ENCODE measurements at regions not wholly inside any gene's neighbourhood (a gene's known extent, or its start where the extent isn't known, plus 50 kb on each side); places are given as distances from the start of the nearest gene placed in this dataset.
A peak's percentile ranks its signal among the peaks of the same experiment; 100 is the strongest.

DNA sequence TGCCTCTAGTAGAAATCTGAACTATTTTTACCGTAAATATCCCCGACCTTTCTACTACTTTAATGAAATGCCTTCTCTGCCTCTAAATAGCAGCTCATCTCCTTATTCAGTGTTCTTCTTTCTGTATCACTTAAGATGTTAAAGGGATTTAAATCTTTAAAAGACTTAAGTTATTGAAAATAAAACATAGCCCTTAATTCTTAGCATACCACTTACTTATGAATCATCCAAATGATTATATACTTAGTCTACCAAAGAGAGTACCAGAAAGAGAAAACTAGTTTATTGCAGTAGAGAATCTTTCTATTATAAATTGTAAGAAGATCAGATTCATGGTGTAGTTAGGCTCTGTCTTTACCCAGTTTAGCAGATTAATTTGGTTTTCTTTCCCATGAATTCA, 802.0 kb downstream of the TBL1XR1 start:
- H3K4me1 ChIP-seq (ENCODE audit: insufficient read depth, insufficient read length) = no peaks in the 10 kb centered on the region
- no peak for DNase-seq (ENCODE audit: low read depth, low spot score)
- no peak overlapping the region for H3K4me3 ChIP-seq (ENCODE audit: insufficient read length, low read depth)
- peaks cover 5% of the 10 kb centered on the region; the same call in 1 of the 2 replicates for H3K9me3 ChIP-seq (ENCODE audit: insufficient read depth, low read length)
- TF ChIP-seq SUZ12 (IDR thresholded peaks at IDR 0.05; ENCODE audit: extremely low read depth, insufficient read depth, insufficient read length) = no peak
- TF ChIP-seq ZNF274 (IDR thresholded peaks at IDR 0.05; ENCODE audit: low read depth, low read length) = no peak
- no peak for TF ChIP-seq YY1 (IDR thresholded peaks at IDR 0.05; ENCODE audit: insufficient read depth, insufficient read length)
- no peaks in the 10 kb centered on the region for H3K27me3 ChIP-seq (ENCODE audit: insufficient read depth, insufficient read length)
- H3K36me3 ChIP-seq (ENCODE audit: insufficient read depth, insufficient read length, low read length) = no peaks in the 10 kb centered on the region
- H3K9ac ChIP-seq (ENCODE audit: insufficient read length, low read depth) = no peak overlapping the region

DNA sequence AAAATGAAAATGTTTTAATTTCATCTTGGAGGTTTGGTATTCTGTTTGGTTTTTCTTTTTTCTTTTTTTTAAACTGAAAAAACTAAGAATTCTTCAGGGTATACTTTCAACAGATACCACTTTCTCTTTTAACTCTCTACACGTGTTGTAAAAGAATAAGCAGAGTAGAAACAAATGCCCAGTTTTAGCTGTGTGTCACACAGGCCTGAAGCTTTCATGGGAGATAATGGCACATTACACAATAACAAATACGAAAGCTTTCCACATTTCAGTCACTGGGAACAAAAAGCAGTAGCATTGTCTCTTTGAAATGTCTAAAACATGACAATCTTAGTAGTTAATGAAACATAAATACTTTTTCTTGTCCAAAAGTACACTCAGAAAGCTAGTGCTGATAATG, 818.5 kb downstream of the TBL1XR1 start:
- DNase-seq (ENCODE audit: low read depth, low spot score) = no peak
- TF ChIP-seq ZNF274 (IDR thresholded peaks at IDR 0.05; ENCODE audit: low read depth, low read length) = no peak
- no peak for TF ChIP-seq SUZ12 (IDR thresholded peaks at IDR 0.05; ENCODE audit: extremely low read depth, insufficient read depth, insufficient read length)
- no peak for TF ChIP-seq YY1 (IDR thresholded peaks at IDR 0.05; ENCODE audit: insufficient read depth, insufficient read length)
- H3K27me3 ChIP-seq (ENCODE audit: insufficient read depth, insufficient read length) = no peaks in the 10 kb centered on the region
- H3K4me3 ChIP-seq (ENCODE audit: insufficient read length, low read depth) = no peak overlapping the region
- H3K36me3 ChIP-seq (ENCODE audit: insufficient read depth, insufficient read length, low read length) = no peaks in the 10 kb centered on the region
- no peaks in the 10 kb centered on the region for H3K9me3 ChIP-seq (ENCODE audit: insufficient read depth, low read length)
- H3K4me1 ChIP-seq (ENCODE audit: insufficient read depth, insufficient read length) = no peaks in the 10 kb centered on the region
- no peak overlapping the region for H3K9ac ChIP-seq (ENCODE audit: insufficient read length, low read depth)

DNA sequence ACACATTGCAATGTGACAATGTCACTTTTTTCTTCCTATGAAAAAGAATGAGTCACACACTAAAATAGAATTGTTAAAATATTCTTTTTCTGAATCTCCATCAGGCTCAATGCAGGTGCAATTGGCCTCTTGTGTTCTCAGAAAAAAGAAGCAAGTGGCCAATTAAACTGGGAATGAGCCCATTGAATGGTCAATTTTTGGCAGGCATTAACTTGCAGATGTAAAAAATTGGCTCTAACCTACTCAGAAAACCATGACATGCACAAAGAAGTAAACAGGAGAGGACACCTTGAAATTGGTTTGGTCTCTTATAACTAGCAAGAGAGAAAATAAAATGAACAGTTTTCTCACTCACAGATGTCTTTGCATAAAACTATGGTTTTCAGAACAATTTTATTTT, 820.8 kb downstream of the TBL1XR1 start:
- no peaks in the 10 kb centered on the region for H3K27me3 ChIP-seq (ENCODE audit: insufficient read depth, insufficient read length)
- no peaks in the 10 kb centered on the region for H3K36me3 ChIP-seq (ENCODE audit: insufficient read depth, insufficient read length, low read length)
- no peaks in the 10 kb centered on the region for H3K9me3 ChIP-seq (ENCODE audit: insufficient read depth, low read length)
- no peak overlapping the region for H3K4me3 ChIP-seq (ENCODE audit: insufficient read length, low read depth)
- no peak overlapping the region for H3K9ac ChIP-seq (ENCODE audit: insufficient read length, low read depth)
- no peaks in the 10 kb centered on the region for H3K4me1 ChIP-seq (ENCODE audit: insufficient read depth, insufficient read length)
- DNase-seq (ENCODE audit: low read depth, low spot score) = no peak
- TF ChIP-seq YY1 (IDR thresholded peaks at IDR 0.05; ENCODE audit: insufficient read depth, insufficient read length) (no peak), SUZ12 (IDR thresholded peaks at IDR 0.05; ENCODE audit: extremely low read depth, insufficient read depth, insufficient read length) (no peak), ZNF274 (IDR thresholded peaks at IDR 0.05; ENCODE audit: low read depth, low read length) (no peak)

DNA sequence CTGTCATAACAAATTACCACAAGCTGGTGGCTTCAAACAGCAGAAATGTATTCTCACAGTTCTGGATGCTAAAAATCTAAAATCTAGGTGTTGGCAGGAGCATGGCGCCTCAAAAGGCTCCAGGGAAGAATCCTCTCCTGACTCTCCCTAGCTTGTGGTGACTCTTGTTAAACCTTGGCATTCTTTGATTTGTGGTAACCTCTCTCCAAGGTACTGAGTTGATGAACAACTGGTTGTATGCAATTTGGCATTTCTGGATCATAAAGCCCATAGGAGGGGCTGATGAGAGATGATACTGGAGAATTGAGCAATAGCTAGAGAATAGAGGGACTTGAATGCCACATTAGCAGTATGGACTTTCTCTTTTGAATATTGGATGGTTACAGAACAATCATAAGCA, 821.8 kb downstream of the TBL1XR1 start:
- DNase-seq (ENCODE audit: low read depth, low spot score) = no peak
- Histone ChIP-seq H3K4me3 (ENCODE audit: insufficient read length, low read depth) (no peak overlapping the region), H3K27me3 (ENCODE audit: insufficient read depth, insufficient read length) (no peaks in the 10 kb centered on the region), H3K4me1 (ENCODE audit: insufficient read depth, insufficient read length) (no peaks in the 10 kb centered on the region), H3K9me3 (ENCODE audit: insufficient read depth, low read length) (no peaks in the 10 kb centered on the region), H3K36me3 (ENCODE audit: insufficient read depth, insufficient read length, low read length) (no peaks in the 10 kb centered on the region), H3K9ac (ENCODE audit: insufficient read length, low read depth) (no peak overlapping the region)
- TF ChIP-seq ZNF274 (IDR thresholded peaks at IDR 0.05; ENCODE audit: low read depth, low read length) (no peak), YY1 (IDR thresholded peaks at IDR 0.05; ENCODE audit: insufficient read depth, insufficient read length) (no peak), SUZ12 (IDR thresholded peaks at IDR 0.05; ENCODE audit: extremely low read depth, insufficient read depth, insufficient read length) (no peak)

DNA sequence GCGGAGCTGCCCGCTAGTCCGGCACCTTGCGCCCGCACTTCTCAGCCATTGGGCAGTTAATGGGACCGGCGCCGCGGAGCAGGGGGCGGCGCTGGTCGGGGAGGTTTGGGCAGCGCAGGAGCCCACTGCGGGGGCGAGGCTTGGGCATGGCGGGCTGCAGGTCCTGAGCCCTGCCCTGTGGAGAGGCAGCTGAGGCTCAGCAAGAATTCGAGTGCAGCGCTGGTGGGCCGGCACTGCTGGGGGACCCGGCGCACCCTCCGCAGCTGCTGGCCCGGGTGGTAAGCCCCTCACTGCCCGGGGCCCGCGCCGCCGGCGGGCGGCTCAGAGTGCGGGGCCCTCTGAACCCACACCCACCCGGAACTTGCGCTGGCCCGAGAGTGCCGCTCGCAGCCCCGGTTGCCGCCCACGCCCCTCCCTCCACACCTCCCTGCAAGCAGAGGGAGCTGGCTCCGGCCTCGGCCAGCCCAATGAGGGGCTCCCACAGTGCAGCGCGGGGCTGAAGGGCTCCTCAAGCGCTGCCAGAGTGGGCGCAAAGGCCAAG, 835.0 kb downstream of the TBL1XR1 start:
- TF ChIP-seq ZNF274 (IDR thresholded peaks at IDR 0.05; ENCODE audit: low read depth, low read length) (no peak), YY1 (IDR thresholded peaks at IDR 0.05; ENCODE audit: insufficient read depth, insufficient read length) (no peak), SUZ12 (IDR thresholded peaks at IDR 0.05; ENCODE audit: extremely low read depth, insufficient read depth, insufficient read length) (no peak)
- no peak overlapping the region for H3K4me3 ChIP-seq (ENCODE audit: insufficient read length, low read depth)
- no peaks in the 10 kb centered on the region for H3K27me3 ChIP-seq (ENCODE audit: insufficient read depth, insufficient read length)
- no peak overlapping the region for H3K9ac ChIP-seq (ENCODE audit: insufficient read length, low read depth)
- no peak for DNase-seq (ENCODE audit: low read depth, low spot score)
- no peaks in the 10 kb centered on the region for H3K36me3 ChIP-seq (ENCODE audit: insufficient read depth, insufficient read length, low read length)
- H3K9me3 ChIP-seq (ENCODE audit: insufficient read depth, low read length) = no peaks in the 10 kb centered on the region; the same call in 1 of the 2 replicates
- H3K4me1 ChIP-seq (ENCODE audit: insufficient read depth, insufficient read length) = no peaks in the 10 kb centered on the region

DNA sequence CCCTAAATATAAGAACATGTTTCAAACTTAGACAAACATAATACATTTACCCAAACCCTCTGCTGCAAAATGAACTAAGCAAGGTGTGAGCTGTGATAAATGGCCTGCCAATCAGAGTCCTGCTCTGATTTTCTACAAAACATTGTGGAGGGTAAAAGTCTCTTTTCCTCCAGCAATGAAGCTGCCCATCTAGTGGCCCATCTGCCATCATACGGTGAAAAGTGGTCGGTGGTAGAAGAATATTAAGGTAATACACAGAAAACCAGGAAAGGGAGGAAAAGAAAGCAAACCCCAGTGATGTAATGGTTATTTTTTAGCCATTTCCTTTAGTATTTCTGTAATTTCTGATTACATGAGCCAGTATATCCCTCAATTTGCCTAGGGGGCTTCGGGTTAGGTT, 838.1 kb downstream of the TBL1XR1 start:
- peak; percentile 6 for DNase-seq (ENCODE audit: low read depth, low spot score)
- H3K4me1 ChIP-seq (ENCODE audit: insufficient read depth, insufficient read length) = no peaks in the 10 kb centered on the region
- no peak for TF ChIP-seq SUZ12 (IDR thresholded peaks at IDR 0.05; ENCODE audit: extremely low read depth, insufficient read depth, insufficient read length)
- no peak for TF ChIP-seq ZNF274 (IDR thresholded peaks at IDR 0.05; ENCODE audit: low read depth, low read length)
- no peak for TF ChIP-seq YY1 (IDR thresholded peaks at IDR 0.05; ENCODE audit: insufficient read depth, insufficient read length)
- H3K9ac ChIP-seq (ENCODE audit: insufficient read length, low read depth) = no peak overlapping the region
- no peaks in the 10 kb centered on the region for H3K27me3 ChIP-seq (ENCODE audit: insufficient read depth, insufficient read length)
- no peaks in the 10 kb centered on the region for H3K36me3 ChIP-seq (ENCODE audit: insufficient read depth, insufficient read length, low read length)
- H3K4me3 ChIP-seq (ENCODE audit: insufficient read length, low read depth) = no peak overlapping the region
- H3K9me3 ChIP-seq (ENCODE audit: insufficient read depth, low read length) = no peaks in the 10 kb centered on the region; the same call in 1 of the 2 replicates

DNA sequence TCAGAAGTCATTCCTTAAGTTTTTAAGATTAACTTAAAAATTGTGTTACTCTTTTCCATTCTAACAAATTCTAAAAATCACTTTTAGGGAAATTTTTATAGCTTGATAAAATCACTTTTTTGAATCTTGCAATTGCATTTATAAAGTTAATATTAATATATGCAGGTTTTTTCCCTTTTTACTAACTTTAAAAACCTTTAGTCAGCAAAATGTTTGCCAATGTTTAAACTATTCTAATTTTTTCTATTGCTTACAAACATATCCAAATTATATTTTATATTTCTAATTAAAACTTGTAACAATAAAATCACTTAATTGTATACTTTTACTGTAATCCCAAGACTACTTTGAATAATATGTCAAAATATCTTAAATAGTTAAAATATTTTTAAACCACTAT, 839.4 kb downstream of the TBL1XR1 start:
- no peaks in the 10 kb centered on the region for H3K4me1 ChIP-seq (ENCODE audit: insufficient read depth, insufficient read length)
- H3K9ac ChIP-seq (ENCODE audit: insufficient read length, low read depth) = no peak overlapping the region
- no peaks in the 10 kb centered on the region for H3K36me3 ChIP-seq (ENCODE audit: insufficient read depth, insufficient read length, low read length)
- no peak overlapping the region for H3K4me3 ChIP-seq (ENCODE audit: insufficient read length, low read depth)
- H3K9me3 ChIP-seq (ENCODE audit: insufficient read depth, low read length) = no peaks in the 10 kb centered on the region; the same call in 1 of the 2 replicates
- no peak for TF ChIP-seq YY1 (IDR thresholded peaks at IDR 0.05; ENCODE audit: insufficient read depth, insufficient read length)
- no peak for TF ChIP-seq SUZ12 (IDR thresholded peaks at IDR 0.05; ENCODE audit: extremely low read depth, insufficient read depth, insufficient read length)
- no peak for TF ChIP-seq ZNF274 (IDR thresholded peaks at IDR 0.05; ENCODE audit: low read depth, low read length)
- no peaks in the 10 kb centered on the region for H3K27me3 ChIP-seq (ENCODE audit: insufficient read depth, insufficient read length)
- DNase-seq (ENCODE audit: low read depth, low spot score) = no peak
